Loucy (cell line): ENCODE measurements at regions not wholly inside any gene's neighbourhood (a gene's known extent, or its start where the extent isn't known, plus 50 kb on each side); places are given as distances from the start of the nearest gene placed in this dataset.

Experiments used
- EZH2phosphoT487 ChIP-seq: fragments of 200-600 bp; IDR thresholded peaks from 2 replicates; pipeline ENCODE4 v1.6.1; 2018; ENCODE audit warnings: antibody characterized with exemption, mild to moderate bottlenecking, moderate library complexity, borderline replicate concordance
- TF ChIP-seq, protein P1 (sequence below): fragments of 200-600 bp; sonication (generic); conservative IDR thresholded peaks from 2 replicates; pipeline ENCODE4 v1.5.1; 2014; ENCODE audit warnings: mild to moderate bottlenecking, antibody characterized with exemption, low read length

DNA sequence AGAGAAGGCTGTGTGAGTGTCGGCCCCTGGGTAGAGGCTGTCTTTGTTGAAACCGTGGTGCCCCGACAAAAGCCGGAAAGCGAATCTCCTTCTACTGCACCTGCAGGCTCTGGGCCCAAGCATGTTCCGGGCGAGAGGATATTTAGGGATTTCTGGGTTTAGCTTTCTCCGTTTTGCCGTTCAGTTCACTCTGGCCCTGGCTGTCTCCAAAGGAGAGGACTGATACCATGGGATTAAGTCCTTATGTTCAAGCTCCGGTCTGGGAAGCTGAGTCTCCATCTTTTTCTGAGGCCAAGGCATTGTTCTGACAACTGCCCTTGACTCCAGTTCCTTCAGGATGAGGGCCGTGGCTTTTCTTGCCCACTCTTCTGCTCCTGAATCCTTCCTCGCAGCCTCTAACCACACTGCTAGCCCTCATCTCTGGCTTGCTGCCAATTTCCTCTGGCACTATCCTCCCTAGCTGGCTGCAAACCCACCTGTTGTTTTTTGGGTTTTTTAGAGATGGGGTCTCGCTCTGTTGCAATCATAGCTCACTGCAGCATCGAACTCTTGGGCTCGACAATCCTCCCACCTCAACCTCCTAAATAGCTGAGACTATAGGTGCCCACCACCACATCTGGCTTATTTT lies 206.8 kb downstream of the SKIDA1 start:
- TF ChIP-seq, protein P1, sequence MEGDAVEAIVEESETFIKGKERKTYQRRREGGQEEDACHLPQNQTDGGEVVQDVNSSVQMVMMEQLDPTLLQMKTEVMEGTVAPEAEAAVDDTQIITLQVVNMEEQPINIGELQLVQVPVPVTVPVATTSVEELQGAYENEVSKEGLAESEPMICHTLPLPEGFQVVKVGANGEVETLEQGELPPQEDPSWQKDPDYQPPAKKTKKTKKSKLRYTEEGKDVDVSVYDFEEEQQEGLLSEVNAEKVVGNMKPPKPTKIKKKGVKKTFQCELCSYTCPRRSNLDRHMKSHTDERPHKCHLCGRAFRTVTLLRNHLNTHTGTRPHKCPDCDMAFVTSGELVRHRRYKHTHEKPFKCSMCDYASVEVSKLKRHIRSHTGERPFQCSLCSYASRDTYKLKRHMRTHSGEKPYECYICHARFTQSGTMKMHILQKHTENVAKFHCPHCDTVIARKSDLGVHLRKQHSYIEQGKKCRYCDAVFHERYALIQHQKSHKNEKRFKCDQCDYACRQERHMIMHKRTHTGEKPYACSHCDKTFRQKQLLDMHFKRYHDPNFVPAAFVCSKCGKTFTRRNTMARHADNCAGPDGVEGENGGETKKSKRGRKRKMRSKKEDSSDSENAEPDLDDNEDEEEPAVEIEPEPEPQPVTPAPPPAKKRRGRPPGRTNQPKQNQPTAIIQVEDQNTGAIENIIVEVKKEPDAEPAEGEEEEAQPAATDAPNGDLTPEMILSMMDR: no peak
- no peak for TF ChIP-seq EZH2phosphoT487
